H9 (cell line): ENCODE measurements at regions not wholly inside any gene's neighbourhood (a gene's known extent, or its start where the extent isn't known, plus 50 kb on each side); places are given as distances from the start of the nearest gene placed in this dataset.
"Not testable (repeated sequence)": the region's sequence is repeated elsewhere in the genome, so short reads cannot be mapped to it uniquely, and the experiment has no call there.

Experiments used
- DNase-seq: peaks from one replicate; pipeline ENCODE4 v3.0.0-alpha.2; 2017
- H2AFZ ChIP-seq: one replicate; pipeline ENCODE4 v1.6.1; 2013; ENCODE audit warnings: mild to moderate bottlenecking, low read length, control low read depth, moderate library complexity
- H2AK5ac ChIP-seq: 2 replicates; pipeline ENCODE4 v1.6.1; 2013; ENCODE audit warnings: low read length, control low read depth, mixed read lengths; ENCODE audit not compliant: insufficient read length
- H2BK120ac ChIP-seq: one replicate; pipeline ENCODE4 v1.6.1; 2013; ENCODE audit warnings: low read depth, mild to moderate bottlenecking, low read length, control low read depth, inconsistent platforms; ENCODE audit not compliant: poor library complexity, severe bottlenecking
- H2BK12ac ChIP-seq: 2 replicates; pipeline ENCODE4 v1.6.1; 2013; ENCODE audit warnings: low read length, control low read depth, mixed read lengths, low read depth; ENCODE audit not compliant: insufficient read length
- H2BK15ac ChIP-seq: 2 replicates; pipeline ENCODE4 v1.6.1; 2013; ENCODE audit warnings: low read depth, low read length, control low read depth
- H2BK20ac ChIP-seq: one replicate; pipeline ENCODE4 v1.6.1; 2013; ENCODE audit warnings: low read depth, mild to moderate bottlenecking, low read length, control low read depth, inconsistent platforms; ENCODE audit not compliant: poor library complexity, severe bottlenecking
- H2BK5ac ChIP-seq: 2 replicates; pipeline ENCODE4 v1.6.1; 2013; ENCODE audit warnings: low read length, control low read depth, mixed read lengths; ENCODE audit not compliant: insufficient read length
- H3K14ac ChIP-seq: 2 replicates; pipeline ENCODE4 v1.6.1; 2013; ENCODE audit warnings: low read length, control low read depth; ENCODE audit not compliant: insufficient read depth
- H3K18ac ChIP-seq: 2 replicates; pipeline ENCODE4 v1.6.1; 2013; ENCODE audit warnings: low read depth, mild to moderate bottlenecking, mixed read lengths, low read length, control low read depth; ENCODE audit not compliant: insufficient read length
- H3K23ac ChIP-seq: 2 replicates; pipeline ENCODE4 v1.6.1; 2013; ENCODE audit warnings: low read length, control low read depth, mixed read lengths, low read depth; ENCODE audit not compliant: insufficient read length
- H3K23me2 ChIP-seq: 2 replicates; pipeline ENCODE4 v1.6.1; 2013; ENCODE audit warnings: low read depth, mild to moderate bottlenecking, mixed read lengths, low read length, control low read depth; ENCODE audit not compliant: insufficient read length, poor library complexity, severe bottlenecking
- H3K27ac ChIP-seq: 2 replicates; pipeline ENCODE4 v1.5.1; 2013; ENCODE audit warnings: low read length, control low read depth, mixed read lengths, low read depth; ENCODE audit not compliant: insufficient read length
- H3K27me3 ChIP-seq: 2 replicates; pipeline ENCODE4 v1.6.1; 2013; ENCODE audit warnings: low read length, control low read depth, inconsistent platforms; ENCODE audit not compliant: insufficient read depth
- H3K4ac ChIP-seq: 2 replicates; pipeline ENCODE4 v1.6.1; 2013; ENCODE audit warnings: low read depth, mild to moderate bottlenecking, control low read depth, inconsistent platforms, low read length, moderate library complexity
- H3K4me1 ChIP-seq: 2 replicates; pipeline ENCODE4 v1.6.1; 2013; ENCODE audit warnings: low read length, control low read depth, inconsistent platforms; ENCODE audit not compliant: insufficient read depth
- H3K4me2 ChIP-seq: 2 replicates; pipeline ENCODE4 v1.6.1; 2013; ENCODE audit warnings: low read length, control low read depth, mixed read lengths; ENCODE audit not compliant: insufficient read length, insufficient read depth
- H3K56ac ChIP-seq: 2 replicates; pipeline ENCODE4 v1.6.1; 2013; ENCODE audit warnings: low read depth, mild to moderate bottlenecking, mixed read lengths, low read length, control low read depth; ENCODE audit not compliant: insufficient read length
- H3K79me1 ChIP-seq: 2 replicates; pipeline ENCODE4 v1.6.1; 2013; ENCODE audit warnings: low read depth, mild to moderate bottlenecking, moderate library complexity, low read length, control low read depth, inconsistent platforms; ENCODE audit not compliant: insufficient read depth, poor library complexity, severe bottlenecking
- H3K79me2 ChIP-seq: 2 replicates; pipeline ENCODE4 v1.6.1; 2013; ENCODE audit warnings: low read length, control low read depth, inconsistent platforms; ENCODE audit not compliant: insufficient read depth
- H3K9ac ChIP-seq: 2 replicates; pipeline ENCODE4 v1.6.1; 2013; ENCODE audit warnings: low read length, control low read depth, mixed read lengths; ENCODE audit not compliant: insufficient read length; ENCODE audit errors: extremely low read depth
- H3K9me3 ChIP-seq: one replicate; pipeline ENCODE4 v1.6.1; 2013; ENCODE audit warnings: low read depth, low read length, inconsistent platforms; ENCODE audit not compliant: control insufficient read depth
- H3T11ph ChIP-seq: one replicate; pipeline ENCODE4 v1.6.1; 2013; ENCODE audit warnings: mild to moderate bottlenecking, low read length, control low read depth, inconsistent platforms
- H4K20me1 ChIP-seq: one replicate; pipeline ENCODE4 v1.6.1; 2013; ENCODE audit not compliant: control insufficient read depth, insufficient read length, insufficient read depth
- H4K5ac ChIP-seq: 2 replicates; pipeline ENCODE4 v1.6.1; 2013; ENCODE audit warnings: low read depth, mild to moderate bottlenecking, mixed read lengths, low read length, control low read depth; ENCODE audit not compliant: insufficient read length
- H4K8ac ChIP-seq: replicated peaks from 2 replicates; pipeline ENCODE4 v1.6.1; 2013; ENCODE audit warnings: low read length, control low read depth, mixed read lengths, low read depth; ENCODE audit not compliant: insufficient read length
- H4K91ac ChIP-seq: 2 replicates; pipeline ENCODE4 v1.6.1; 2013; ENCODE audit warnings: low read depth, mild to moderate bottlenecking, moderate library complexity, mixed read lengths, low read length, control low read depth; ENCODE audit not compliant: insufficient read length
- H3K27ac Mint-ChIP-seq, 3 experiments: 2 replicates in 2 of 3; 3 replicates in 1 of 3; pipeline ENCODE4 v1.8.0; 2020 to 2021; ENCODE audit warnings: mixed read lengths in 3 of 3, mild to moderate bottlenecking in 1 of 3, moderate library complexity in 1 of 3
- H3K27me3 Mint-ChIP-seq: 2 replicates; pipeline ENCODE4 v1.8.0; 2021; ENCODE audit warnings: low read depth, mild to moderate bottlenecking, moderate library complexity, mixed read lengths
- H3K36me3 Mint-ChIP-seq, 3 experiments: 2 replicates in 2 of 3; 3 replicates in 1 of 3; pipeline ENCODE4 v1.8.0; 2020 to 2021; ENCODE audit warnings: low read depth in 3 of 3, mixed read lengths in 3 of 3; ENCODE audit not compliant: insufficient read depth in 1 of 3
- H3K4me1 Mint-ChIP-seq, 2 experiments: 2 replicates each; pipeline ENCODE4 v1.8.0; 2020; ENCODE audit warnings: mixed read lengths in 2 of 2
- H3K4me3 Mint-ChIP-seq, 2 experiments: 2 replicates in 1 of 2; 3 replicates in 1 of 2; pipeline ENCODE4 v1.8.0; 2020 to 2021; ENCODE audit warnings: mild to moderate bottlenecking in 2 of 2, mixed read lengths in 2 of 2, moderate library complexity in 1 of 2
- H3K9me3 Mint-ChIP-seq, 2 experiments: 2 replicates in 1 of 2; 3 replicates in 1 of 2; pipeline ENCODE4 v1.8.0; 2020; ENCODE audit warnings: mild to moderate bottlenecking in 2 of 2, mixed read lengths in 2 of 2, moderate library complexity in 1 of 2
- WGBS: extraction: QIAGEN DNeasy Blood & Tissue Kit; methylation state at CpG from one replicate; pipeline ENCODE4 v1.1.7; 2013; ENCODE audit warnings: missing lambda C conversion rate, low lambda C conversion rate, mixed read lengths; ENCODE audit not compliant: insufficient read length; ENCODE audit errors: extremely low coverage; 5-methylcytosine and 5-hydroxymethylcytosine counted together
- TF ChIP-seq, protein P1 (sequence below): fragments of 200-600 bp; sonication (generic); conservative IDR thresholded peaks from 3 replicates; pipeline ENCODE4 v1.8.0; 2021; ENCODE audit warnings: antibody characterized with exemption, mild to moderate bottlenecking

DNA sequence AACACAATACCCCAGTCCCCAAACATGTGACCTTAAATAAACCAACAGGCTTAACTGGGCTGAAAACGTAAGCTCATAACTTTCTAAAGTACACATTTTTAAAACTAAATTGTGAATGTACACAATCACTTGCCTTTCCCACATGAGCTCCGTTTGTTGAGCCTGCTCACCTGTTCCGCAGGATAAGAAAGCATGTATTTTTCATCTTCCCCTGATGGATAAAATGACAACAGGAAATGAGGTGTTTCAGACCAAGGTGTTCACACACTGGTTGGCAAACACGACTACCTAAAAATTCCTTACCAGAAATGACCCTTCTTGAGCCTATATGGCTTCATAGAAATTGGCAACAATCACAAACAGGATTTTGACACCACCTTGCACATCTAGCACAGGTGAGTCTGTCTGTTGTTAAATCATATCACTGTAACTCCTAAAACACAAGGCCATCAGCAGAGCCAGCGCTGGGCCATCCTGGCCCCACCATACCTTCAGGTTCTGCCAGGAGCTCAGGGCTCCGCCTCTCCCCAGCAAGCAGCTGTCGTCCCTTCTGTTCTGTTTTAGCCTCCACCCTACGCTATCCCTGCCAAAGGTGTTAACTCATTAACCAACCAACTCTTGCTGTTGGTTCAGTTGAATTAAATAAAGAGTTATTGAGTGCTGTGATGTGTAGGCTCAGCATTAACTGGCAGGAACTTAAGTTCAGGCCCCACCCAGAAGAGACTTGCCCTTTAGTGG is 73.6 kb upstream of the RNF32 start:
- no peak overlapping the region for H2AFZ ChIP-seq
- no peak overlapping the region for H2BK5ac ChIP-seq
- H3K36me3 Mint-ChIP-seq: peaks cover 11 to 25% (median 13%) of the 10 kb centered on the region in 3 experiments
- no peaks in the 10 kb centered on the region for H3K9me3 ChIP-seq
- WGBS: no CpG with 5 or more reads among the region's 8 CpGs
- no peak overlapping the region for H3K56ac ChIP-seq
- no peaks in the 10 kb centered on the region for H3K27me3 ChIP-seq
- H3K79me1 ChIP-seq: no peaks in the 10 kb centered on the region
- no peaks in the 10 kb centered on the region for H3K23me2 ChIP-seq
- TF ChIP-seq, protein P1, sequence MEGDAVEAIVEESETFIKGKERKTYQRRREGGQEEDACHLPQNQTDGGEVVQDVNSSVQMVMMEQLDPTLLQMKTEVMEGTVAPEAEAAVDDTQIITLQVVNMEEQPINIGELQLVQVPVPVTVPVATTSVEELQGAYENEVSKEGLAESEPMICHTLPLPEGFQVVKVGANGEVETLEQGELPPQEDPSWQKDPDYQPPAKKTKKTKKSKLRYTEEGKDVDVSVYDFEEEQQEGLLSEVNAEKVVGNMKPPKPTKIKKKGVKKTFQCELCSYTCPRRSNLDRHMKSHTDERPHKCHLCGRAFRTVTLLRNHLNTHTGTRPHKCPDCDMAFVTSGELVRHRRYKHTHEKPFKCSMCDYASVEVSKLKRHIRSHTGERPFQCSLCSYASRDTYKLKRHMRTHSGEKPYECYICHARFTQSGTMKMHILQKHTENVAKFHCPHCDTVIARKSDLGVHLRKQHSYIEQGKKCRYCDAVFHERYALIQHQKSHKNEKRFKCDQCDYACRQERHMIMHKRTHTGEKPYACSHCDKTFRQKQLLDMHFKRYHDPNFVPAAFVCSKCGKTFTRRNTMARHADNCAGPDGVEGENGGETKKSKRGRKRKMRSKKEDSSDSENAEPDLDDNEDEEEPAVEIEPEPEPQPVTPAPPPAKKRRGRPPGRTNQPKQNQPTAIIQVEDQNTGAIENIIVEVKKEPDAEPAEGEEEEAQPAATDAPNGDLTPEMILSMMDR: no peak
- H3K4me2 ChIP-seq: no peak overlapping the region
- H4K8ac ChIP-seq: no peak overlapping the region
- H3K4me1 Mint-ChIP-seq: no peaks in the 10 kb centered on the region; a peak in 1 of 4 replicates
- no peaks in the 10 kb centered on the region for H4K20me1 ChIP-seq
- peaks cover 25 to 26% of the 10 kb centered on the region in 2 experiments for H3K9me3 Mint-ChIP-seq
- no peak overlapping the region for H2BK15ac ChIP-seq
- no peak overlapping the region for H2BK120ac ChIP-seq
- no peak overlapping the region for H3T11ph ChIP-seq
- H4K5ac ChIP-seq: no peak overlapping the region
- no peak overlapping the region for H3K14ac ChIP-seq
- no peak for DNase-seq
- H2BK12ac ChIP-seq: no peak overlapping the region
- no peak overlapping the region for H3K4ac ChIP-seq
- H3K4me3 Mint-ChIP-seq: no peak overlapping the region
- peaks cover 5% of the 10 kb centered on the region; the same call in 1 of the 2 replicates for H3K27me3 Mint-ChIP-seq
- no peak overlapping the region for H4K91ac ChIP-seq
- no peak overlapping the region for H3K23ac ChIP-seq
- no peak overlapping the region for H3K9ac ChIP-seq
- H2AK5ac ChIP-seq: no peak overlapping the region
- H3K79me2 ChIP-seq: no peaks in the 10 kb centered on the region
- no peak overlapping the region for H3K18ac ChIP-seq
- H3K27ac Mint-ChIP-seq: no peak overlapping the region
- H3K27ac ChIP-seq: no peak overlapping the region
- no peak overlapping the region for H2BK20ac ChIP-seq
- H3K4me1 ChIP-seq: no peaks in the 10 kb centered on the region

DNA sequence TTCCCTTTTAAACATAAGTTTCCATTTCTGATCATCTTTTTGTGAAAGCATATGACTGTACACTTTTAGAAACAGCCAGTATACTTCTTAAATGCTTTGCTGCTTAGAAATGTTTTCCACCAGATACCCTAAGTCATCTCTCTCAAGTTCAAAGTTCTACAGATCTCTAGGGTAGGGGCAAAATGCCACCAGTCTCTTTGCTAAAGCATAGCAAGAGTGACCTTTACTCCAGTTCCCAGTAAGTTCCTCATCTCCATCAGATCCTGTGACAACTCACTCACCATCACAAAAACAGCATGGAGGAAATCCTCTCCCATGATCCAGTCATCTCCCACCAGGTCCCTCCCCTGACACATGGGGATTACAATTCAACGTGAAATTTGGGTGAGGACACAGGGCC is 75.6 kb upstream of the RNF32 start:
- not testable (repeated sequence) for H3K4ac ChIP-seq, H4K20me1 ChIP-seq, H3K4me3 Mint-ChIP-seq, H3K27ac Mint-ChIP-seq, H2BK15ac ChIP-seq, H3K18ac ChIP-seq, H3K56ac ChIP-seq, H2BK5ac ChIP-seq, H4K8ac ChIP-seq, H3K14ac ChIP-seq, H4K91ac ChIP-seq, H2BK20ac ChIP-seq, H3T11ph ChIP-seq, H3K79me1 ChIP-seq, H3K9ac ChIP-seq, H3K27me3 Mint-ChIP-seq, H2BK120ac ChIP-seq, H3K4me1 ChIP-seq, H3K23me2 ChIP-seq, H3K9me3 ChIP-seq, DNase-seq, H4K5ac ChIP-seq, H3K27me3 ChIP-seq, H3K4me2 ChIP-seq, H2BK12ac ChIP-seq, H2AFZ ChIP-seq, H3K27ac ChIP-seq, H3K23ac ChIP-seq, H3K79me2 ChIP-seq, H2AK5ac ChIP-seq
- no CpG with 5 or more reads among the region's 1 CpG for WGBS
- H3K4me1 Mint-ChIP-seq: peaks cover 10 to 12% of the 10 kb centered on the region in 2 experiments
- H3K9me3 Mint-ChIP-seq: peaks cover 25 to 26% of the 10 kb centered on the region in 2 experiments
- H3K36me3 Mint-ChIP-seq: peaks cover 11 to 25% (median 13%) of the 10 kb centered on the region in 3 experiments
